ENCODE measurements at regions not wholly inside any gene's neighbourhood (a gene's known extent, or its start where the extent isn't known, plus 50 kb on each side); places are given as distances from the start of the nearest gene placed in this dataset.

DNA sequence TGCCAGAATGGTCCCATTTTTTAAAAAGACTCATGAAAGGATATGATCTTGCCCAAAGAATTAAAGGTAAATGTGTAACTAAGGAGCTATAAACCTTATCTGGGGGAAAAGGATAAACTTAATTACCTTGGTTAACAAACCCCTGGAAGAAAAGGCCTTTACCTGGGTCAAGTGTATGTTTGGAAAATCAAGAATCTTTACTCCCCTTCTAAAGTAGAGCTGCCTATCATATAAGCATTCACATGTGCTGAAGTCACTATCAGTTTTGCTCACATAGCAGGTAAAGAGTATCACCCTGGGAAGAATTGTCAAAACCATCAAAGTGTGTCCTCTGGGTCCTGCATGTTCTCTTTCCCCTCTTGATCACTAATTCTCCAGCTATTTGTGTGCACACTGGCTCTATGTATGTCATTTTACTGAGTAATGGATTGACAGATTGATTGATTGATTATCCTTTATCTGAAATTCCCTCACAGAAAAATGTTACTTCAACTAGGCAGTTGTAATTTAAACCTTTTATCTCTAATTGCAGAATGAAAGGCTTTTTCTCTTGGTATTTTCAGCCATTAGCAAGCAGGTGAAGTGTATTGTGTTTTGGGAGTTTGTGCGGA lies 199.4 kb downstream of the NOL4 start:
- H3K27ac ChIP-seq: no peak overlapping the region
- TF ChIP-seq, protein P1, sequence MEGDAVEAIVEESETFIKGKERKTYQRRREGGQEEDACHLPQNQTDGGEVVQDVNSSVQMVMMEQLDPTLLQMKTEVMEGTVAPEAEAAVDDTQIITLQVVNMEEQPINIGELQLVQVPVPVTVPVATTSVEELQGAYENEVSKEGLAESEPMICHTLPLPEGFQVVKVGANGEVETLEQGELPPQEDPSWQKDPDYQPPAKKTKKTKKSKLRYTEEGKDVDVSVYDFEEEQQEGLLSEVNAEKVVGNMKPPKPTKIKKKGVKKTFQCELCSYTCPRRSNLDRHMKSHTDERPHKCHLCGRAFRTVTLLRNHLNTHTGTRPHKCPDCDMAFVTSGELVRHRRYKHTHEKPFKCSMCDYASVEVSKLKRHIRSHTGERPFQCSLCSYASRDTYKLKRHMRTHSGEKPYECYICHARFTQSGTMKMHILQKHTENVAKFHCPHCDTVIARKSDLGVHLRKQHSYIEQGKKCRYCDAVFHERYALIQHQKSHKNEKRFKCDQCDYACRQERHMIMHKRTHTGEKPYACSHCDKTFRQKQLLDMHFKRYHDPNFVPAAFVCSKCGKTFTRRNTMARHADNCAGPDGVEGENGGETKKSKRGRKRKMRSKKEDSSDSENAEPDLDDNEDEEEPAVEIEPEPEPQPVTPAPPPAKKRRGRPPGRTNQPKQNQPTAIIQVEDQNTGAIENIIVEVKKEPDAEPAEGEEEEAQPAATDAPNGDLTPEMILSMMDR (IDR thresholded peaks at IDR 0.05): no peak
- TF ChIP-seq ZFX (IDR thresholded peaks at IDR 0.05; ENCODE audit: borderline replicate concordance): no peak

DNA sequence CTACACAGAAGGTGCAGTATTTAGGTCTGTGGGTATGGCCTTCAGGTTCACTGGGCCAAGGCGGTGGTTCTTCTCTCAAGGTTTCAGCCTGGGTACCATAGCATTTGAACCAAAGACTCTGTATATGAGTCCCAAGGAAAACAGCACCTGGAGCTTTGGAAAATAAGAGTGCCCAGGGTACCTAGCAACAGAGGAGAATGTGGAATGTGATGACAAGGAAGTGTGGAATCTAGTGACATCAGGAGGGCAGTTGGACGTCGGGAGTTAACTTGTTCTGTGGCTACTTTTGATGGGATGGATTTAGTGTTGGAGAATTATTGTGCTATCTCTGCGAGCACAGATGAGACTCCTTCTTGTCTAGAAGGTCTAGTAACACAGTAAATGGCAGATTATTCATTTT lies 201.2 kb downstream of the NOL4 start:
- H3K27ac ChIP-seq: no peak overlapping the region
- no peak for TF ChIP-seq ZFX (IDR thresholded peaks at IDR 0.05; ENCODE audit: borderline replicate concordance)
- TF ChIP-seq, protein P1 (IDR thresholded peaks at IDR 0.05): no peak

DNA sequence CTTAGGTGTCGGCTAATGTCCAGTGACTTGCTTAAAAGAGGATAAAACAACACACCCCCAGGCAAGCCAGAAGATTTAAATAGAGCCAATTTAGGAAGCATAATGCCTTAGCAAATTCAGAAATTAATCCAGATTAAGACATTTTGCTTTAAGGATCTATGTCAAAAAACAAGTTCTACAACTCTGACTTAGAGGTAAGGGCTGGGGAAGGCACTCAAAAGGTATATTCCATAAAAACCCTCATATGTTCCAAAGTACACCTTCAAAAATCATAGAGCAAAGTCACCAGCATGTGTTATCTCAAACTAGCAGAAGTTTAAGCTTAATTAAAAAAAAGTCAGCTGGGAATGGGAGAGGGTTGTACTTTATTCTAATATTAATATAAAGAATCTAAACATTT lies 206.4 kb downstream of the NOL4 start:
- TF ChIP-seq, protein P1 (IDR thresholded peaks at IDR 0.05): no peak
- no peak for TF ChIP-seq ZFX (IDR thresholded peaks at IDR 0.05; ENCODE audit: borderline replicate concordance)
- H3K27ac ChIP-seq: no peak overlapping the region

DNA sequence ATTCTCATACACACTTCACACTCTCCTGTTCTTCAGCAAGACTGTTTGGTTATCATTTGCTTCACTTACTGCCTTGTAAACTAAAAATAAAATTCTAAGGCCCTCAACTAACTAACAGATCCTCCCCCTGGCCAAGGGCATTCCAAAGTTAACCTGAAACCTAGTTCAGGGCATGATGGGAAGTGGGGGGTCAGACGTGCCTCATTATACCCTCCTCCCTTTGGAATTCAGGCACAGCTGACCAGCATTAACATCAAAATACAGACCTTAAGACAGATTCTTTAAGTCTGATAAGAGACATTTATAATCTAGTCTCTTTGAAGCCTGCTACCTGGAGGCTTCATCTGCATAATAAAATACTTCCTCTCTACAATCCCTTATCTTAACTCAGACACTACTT lies 221.0 kb downstream of the NOL4 start:
- no peak overlapping the region for H3K27ac ChIP-seq
- TF ChIP-seq ZFX (IDR thresholded peaks at IDR 0.05; ENCODE audit: borderline replicate concordance): no peak
- TF ChIP-seq, protein P1 (IDR thresholded peaks at IDR 0.05): no peak

DNA sequence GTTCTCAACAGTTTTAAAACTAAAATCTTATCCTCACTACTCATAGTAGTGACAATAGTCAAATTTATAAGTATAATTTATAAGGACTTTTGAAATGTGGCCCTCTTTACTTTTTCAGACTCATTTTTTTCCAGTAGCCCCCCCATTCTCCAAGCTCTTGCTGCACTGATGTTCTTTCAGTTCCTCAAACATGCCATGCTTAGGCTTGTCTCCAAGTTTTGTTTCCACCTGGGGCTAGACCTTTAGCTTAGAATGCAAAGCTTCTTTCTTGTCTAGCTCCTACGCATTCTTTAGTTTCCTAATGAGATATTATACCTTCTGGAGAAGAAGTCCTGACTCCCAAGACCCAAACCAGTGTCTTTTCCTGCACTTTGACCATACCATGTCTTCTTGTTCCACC lies 222.6 kb downstream of the NOL4 start:
- no peak for TF ChIP-seq ZFX (IDR thresholded peaks at IDR 0.05; ENCODE audit: borderline replicate concordance)
- TF ChIP-seq, protein P1 (IDR thresholded peaks at IDR 0.05): no peak
- H3K27ac ChIP-seq: no peak overlapping the region

DNA sequence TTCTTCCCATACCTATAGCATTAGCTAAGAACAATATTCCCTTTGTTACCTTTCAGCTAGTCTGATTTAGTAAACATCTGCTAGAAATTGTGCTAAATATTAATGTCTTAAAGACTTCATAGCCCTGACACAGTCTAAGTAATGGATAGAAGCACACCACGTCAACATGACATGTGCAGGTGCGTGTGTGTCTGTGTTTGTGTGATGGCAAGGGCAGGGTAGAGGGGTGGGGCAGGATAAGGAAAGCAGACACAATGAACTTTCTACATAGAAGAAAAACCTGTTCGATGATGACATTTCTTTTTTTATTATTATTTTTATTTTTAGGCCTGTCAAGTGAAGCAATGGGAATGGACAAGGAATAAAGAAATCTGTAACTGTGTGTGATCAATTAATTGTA lies 223.3 kb downstream of the NOL4 start:
- TF ChIP-seq, protein P1 (IDR thresholded peaks at IDR 0.05): no peak
- TF ChIP-seq ZFX (IDR thresholded peaks at IDR 0.05; ENCODE audit: borderline replicate concordance): no peak
- H3K27ac ChIP-seq: no peak overlapping the region

DNA sequence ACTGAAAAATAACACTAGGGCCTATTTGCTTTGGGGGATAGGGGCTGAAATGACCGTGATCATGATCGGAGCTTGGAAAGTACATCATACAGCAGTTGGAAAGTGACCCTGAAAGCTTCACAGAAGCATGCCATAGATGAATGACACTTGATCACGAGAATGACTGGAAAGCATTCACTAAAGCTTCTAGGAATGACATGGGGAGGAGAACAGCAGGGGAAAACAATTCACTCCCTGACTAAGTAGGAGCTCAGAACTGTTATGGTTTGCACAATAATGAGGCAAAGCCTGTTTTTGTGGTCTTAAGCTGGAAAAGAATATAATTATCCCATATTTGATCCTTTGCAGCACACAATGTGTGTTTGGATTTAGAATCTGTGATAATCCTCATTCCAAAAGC lies 237.5 kb downstream of the NOL4 start:
- H3K27ac ChIP-seq: no peak overlapping the region
- TF ChIP-seq ZFX (IDR thresholded peaks at IDR 0.05; ENCODE audit: borderline replicate concordance): no peak
- TF ChIP-seq, protein P1 (IDR thresholded peaks at IDR 0.05): no peak
